Hepatocyte (in vitro differentiated cells): ENCODE measurements at regions not wholly inside any gene's neighbourhood (a gene's known extent, or its start where the extent isn't known, plus 50 kb on each side); places are given as distances from the start of the nearest gene placed in this dataset.

Experiments
- DNase-seq: peaks from one replicate; pipeline ENCODE4 v3.0.0-alpha.2; 2016; ENCODE audit warnings: low spot score
- H2AFZ ChIP-seq: fragments of 200-600 bp; sonication (generic); 2 replicates; pipeline ENCODE4 v1.6.0; 2016; ENCODE audit warnings: antibody characterized with exemption, mild to moderate bottlenecking
- H3K27ac ChIP-seq: fragments of 200-600 bp; sonication (generic); 2 replicates; pipeline ENCODE4 v1.5.1; 2016; ENCODE audit warnings: mild to moderate bottlenecking
- H3K27me3 ChIP-seq: fragments of 200-600 bp; sonication (generic); 2 replicates; pipeline ENCODE4 v1.6.1; 2016
- H3K36me3 ChIP-seq: fragments of 200-600 bp; sonication (generic); replicated peaks from 2 replicates; pipeline ENCODE4 v1.5.1; 2016; ENCODE audit warnings: low read depth; ENCODE audit not compliant: insufficient read depth
- H3K4me1 ChIP-seq: fragments of 200-600 bp; sonication (generic); 2 replicates; pipeline ENCODE4 v1.5.1; 2016; ENCODE audit warnings: mild to moderate bottlenecking, moderate library complexity; ENCODE audit not compliant: insufficient read depth
- H3K4me2 ChIP-seq: fragments of 200-600 bp; sonication (generic); 2 replicates; pipeline ENCODE4 v1.6.0; 2016
- H3K4me3 ChIP-seq: fragments of 200-600 bp; sonication (generic); 2 replicates; pipeline ENCODE4 v1.5.1; 2016; ENCODE audit warnings: mild to moderate bottlenecking
- H3K79me2 ChIP-seq: fragments of 200-600 bp; sonication (generic); 2 replicates; pipeline ENCODE4 v1.6.0; 2017; ENCODE audit warnings: mild to moderate bottlenecking
- H3K9me2 ChIP-seq: fragments of 200-600 bp; sonication (generic); replicated peaks from 2 replicates; pipeline ENCODE4 v1.6.0; 2017; ENCODE audit warnings: mild to moderate bottlenecking; ENCODE audit not compliant: insufficient read depth
- H3K9me3 ChIP-seq: fragments of 200-600 bp; sonication (generic); 2 replicates; pipeline ENCODE4 v1.5.1; 2016; ENCODE audit warnings: low read depth, mild to moderate bottlenecking
- H4K20me1 ChIP-seq: fragments of 200-600 bp; sonication (generic); 2 replicates; pipeline ENCODE4 v1.6.0; 2016; ENCODE audit warnings: mild to moderate bottlenecking; ENCODE audit not compliant: insufficient read depth, poor library complexity, severe bottlenecking
- EZH2 ChIP-seq: fragments of 200-600 bp; sonication (generic); IDR thresholded peaks from 2 replicates; pipeline ENCODE4 v1.6.1; 2016; ENCODE audit warnings: antibody characterized with exemption, mild to moderate bottlenecking, borderline replicate concordance
- EZH2phosphoT487 ChIP-seq: fragments of 200-600 bp; sonication (generic); IDR thresholded peaks from one replicate; pipeline ENCODE4 v1.6.1; 2018; ENCODE audit warnings: antibody characterized with exemption, mild to moderate bottlenecking, low read depth, moderate library complexity; ENCODE audit not compliant: unreplicated experiment, severe bottlenecking
- WGBS: methylation state at CpG from one replicate; pipeline ENCODE4 v1.1.6; 2016; ENCODE audit warnings: low lambda C conversion rate; ENCODE audit errors: missing lambda C conversion rate; 5-methylcytosine and 5-hydroxymethylcytosine counted together
- TF ChIP-seq, protein P1 (sequence below): fragments of 200-600 bp; sonication (generic); IDR thresholded peaks from 2 replicates; pipeline ENCODE4 v1.5.1; 2016; ENCODE audit warnings: antibody characterized with exemption, mild to moderate bottlenecking; ENCODE audit not compliant: poor library complexity

DNA sequence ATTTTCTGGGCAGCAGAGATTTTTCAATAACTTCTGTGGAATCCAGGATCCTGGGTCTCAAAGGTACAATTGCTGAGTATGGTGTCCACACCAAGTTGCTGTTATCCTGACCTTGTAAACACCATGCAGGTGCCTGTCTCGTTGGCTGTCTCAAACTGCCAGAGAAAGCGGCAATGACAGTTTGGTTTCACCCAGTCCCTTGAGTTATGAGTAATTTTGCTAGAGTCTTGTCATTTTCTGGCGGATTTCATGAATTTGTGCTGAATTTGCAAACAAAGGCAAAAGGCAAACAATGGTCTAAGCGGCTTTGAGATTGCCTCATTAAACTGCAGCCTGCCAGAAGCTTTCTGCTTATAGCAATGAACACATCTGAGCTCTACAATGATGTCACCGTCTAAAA is 847.9 kb downstream of the RAB28 start:
- peak; percentile 17 for DNase-seq
- Histone ChIP-seq H4K20me1 (no peaks in the 10 kb centered on the region), H3K4me2 (no peak overlapping the region), H3K9me2 (no peaks in the 10 kb centered on the region), H3K27me3 (no peaks in the 10 kb centered on the region), H3K27ac (no peak overlapping the region), H3K4me1 (no peaks in the 10 kb centered on the region), H3K9me3 (no peaks in the 10 kb centered on the region), H3K4me3 (no peak overlapping the region), H3K79me2 (no peaks in the 10 kb centered on the region), H3K36me3 (no peaks in the 10 kb centered on the region), H2AFZ (no peak overlapping the region)
- TF ChIP-seq, protein P1, sequence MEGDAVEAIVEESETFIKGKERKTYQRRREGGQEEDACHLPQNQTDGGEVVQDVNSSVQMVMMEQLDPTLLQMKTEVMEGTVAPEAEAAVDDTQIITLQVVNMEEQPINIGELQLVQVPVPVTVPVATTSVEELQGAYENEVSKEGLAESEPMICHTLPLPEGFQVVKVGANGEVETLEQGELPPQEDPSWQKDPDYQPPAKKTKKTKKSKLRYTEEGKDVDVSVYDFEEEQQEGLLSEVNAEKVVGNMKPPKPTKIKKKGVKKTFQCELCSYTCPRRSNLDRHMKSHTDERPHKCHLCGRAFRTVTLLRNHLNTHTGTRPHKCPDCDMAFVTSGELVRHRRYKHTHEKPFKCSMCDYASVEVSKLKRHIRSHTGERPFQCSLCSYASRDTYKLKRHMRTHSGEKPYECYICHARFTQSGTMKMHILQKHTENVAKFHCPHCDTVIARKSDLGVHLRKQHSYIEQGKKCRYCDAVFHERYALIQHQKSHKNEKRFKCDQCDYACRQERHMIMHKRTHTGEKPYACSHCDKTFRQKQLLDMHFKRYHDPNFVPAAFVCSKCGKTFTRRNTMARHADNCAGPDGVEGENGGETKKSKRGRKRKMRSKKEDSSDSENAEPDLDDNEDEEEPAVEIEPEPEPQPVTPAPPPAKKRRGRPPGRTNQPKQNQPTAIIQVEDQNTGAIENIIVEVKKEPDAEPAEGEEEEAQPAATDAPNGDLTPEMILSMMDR, result no peak
- TF ChIP-seq EZH2 (no peak), EZH2phosphoT487 (no peak)
- 74% methylated on average over 5 of the region's 5 CpGs for WGBS

DNA sequence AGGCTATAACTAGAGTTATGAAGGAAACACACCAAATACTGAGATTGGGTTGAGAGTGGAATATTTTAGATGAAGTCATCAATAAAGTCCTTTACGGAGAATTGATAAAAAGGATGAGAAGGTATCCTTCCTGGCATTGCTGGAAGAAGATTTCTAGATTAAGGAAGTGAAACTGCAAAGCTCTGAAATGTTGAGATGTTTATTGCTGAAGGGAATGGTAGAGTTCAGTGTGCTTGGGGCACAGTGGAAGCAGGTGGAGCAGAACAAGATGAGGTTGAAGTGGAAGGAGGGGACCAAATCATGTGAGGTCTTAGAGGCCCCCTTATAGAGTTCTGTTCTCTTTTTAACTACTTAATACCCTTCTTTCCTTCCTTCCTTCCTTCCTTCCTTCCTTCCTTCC is 848.5 kb downstream of the RAB28 start:
- Histone ChIP-seq H3K4me1 (no peaks in the 10 kb centered on the region), H3K4me3 (no peak overlapping the region), H3K4me2 (no peak overlapping the region), H4K20me1 (no peaks in the 10 kb centered on the region), H3K27ac (no peak overlapping the region), H3K9me3 (no peaks in the 10 kb centered on the region), H2AFZ (no peak overlapping the region), H3K36me3 (no peaks in the 10 kb centered on the region), H3K79me2 (no peaks in the 10 kb centered on the region), H3K27me3 (no peaks in the 10 kb centered on the region), H3K9me2 (no peaks in the 10 kb centered on the region)
- no peak for DNase-seq
- 91% methylated on average over 1 of the region's 1 CpG for WGBS
- no peak for TF ChIP-seq EZH2phosphoT487
- TF ChIP-seq EZH2, result no peak
- TF ChIP-seq, protein P1, result no peak

GRCh38 chr4:12633053-12633651 is 851.0 kb downstream of the RAB28 start:
- Histone ChIP-seq H3K4me3 (no peak overlapping the region), H3K27ac (no peak overlapping the region), H3K79me2 (no peaks in the 10 kb centered on the region), H3K36me3 (no peaks in the 10 kb centered on the region), H3K9me3 (no peaks in the 10 kb centered on the region), H3K4me2 (no peak overlapping the region), H4K20me1 (no peaks in the 10 kb centered on the region), H3K4me1 (no peaks in the 10 kb centered on the region), H3K27me3 (no peaks in the 10 kb centered on the region), H3K9me2 (no peaks in the 10 kb centered on the region), H2AFZ (no peak overlapping the region)
- TF ChIP-seq EZH2 (no peak), EZH2phosphoT487 (no peak)
- TF ChIP-seq, protein P1, result peak; percentile 95
- 12% methylated on average over 15 of the region's 15 CpGs for WGBS
- DNase-seq, result peak; percentile 91

- WGBS, result 90% methylated on average over 7 of the region's 7 CpGs
- H3K4me3 ChIP-seq, result no peak overlapping the region
Observed at GRCh38 chr4:12615822-12616221, 868.3 kb downstream of the RAB28 start.

More at GRCh38 chr4:12615822-12616221, 868.3 kb downstream of the RAB28 start:
- Histone ChIP-seq H3K79me2 (no peaks in the 10 kb centered on the region), H3K4me2 (no peak overlapping the region), H3K36me3 (no peaks in the 10 kb centered on the region), H3K4me1 (no peaks in the 10 kb centered on the region), H3K9me2 (no peaks in the 10 kb centered on the region), H2AFZ (no peak overlapping the region), H4K20me1 (no peaks in the 10 kb centered on the region), H3K27me3 (no peaks in the 10 kb centered on the region), H3K9me3 (no peaks in the 10 kb centered on the region), H3K27ac (peak overlapping the region; percentile 77)
- no peak for DNase-seq
- TF ChIP-seq EZH2, result no peak
- TF ChIP-seq EZH2phosphoT487, result no peak
- TF ChIP-seq, protein P1, result no peak
